Liver (tissue), 3 donors: ENCODE measurements at regions not wholly inside any gene's neighbourhood (a gene's known extent, or its start where the extent isn't known, plus 50 kb on each side); places are given as distances from the start of the nearest gene placed in this dataset.

Experiments
- JUND ChIP-seq, 2 donors: IDR thresholded peaks; 2 replicates each; pipeline ENCODE4 v1.6.1; 2016; ENCODE audit warnings: antibody characterized with exemption in 2 of 2
- SP1 ChIP-seq: IDR thresholded peaks from 2 replicates; pipeline ENCODE4 v1.6.1; 2018; ENCODE audit warnings: antibody characterized with exemption, mild to moderate bottlenecking
- YY1 ChIP-seq: IDR thresholded peaks from 2 replicates; pipeline ENCODE4 v1.6.1; 2016; ENCODE audit warnings: antibody characterized with exemption, mild to moderate bottlenecking
- TF ChIP-seq, protein P1 (sequence below): fragments of 150-350 bp; IDR thresholded peaks from 2 replicates; pipeline ENCODE4 v1.5.1; 2017; ENCODE audit warnings: improper control_type of control experiment, low read depth, low read length; ENCODE audit not compliant: missing input control
- TF ChIP-seq, protein P2 (sequence below): IDR thresholded peaks from 2 replicates; pipeline ENCODE4 v1.6.1; 2016; ENCODE audit warnings: antibody characterized with exemption
- TF ChIP-seq, protein P3 (sequence below): IDR thresholded peaks from 2 replicates; pipeline ENCODE4 v1.6.1; 2016; ENCODE audit warnings: antibody characterized with exemption, mild to moderate bottlenecking
- donor health status: healthy.
- donor health status: healthy.

DNA sequence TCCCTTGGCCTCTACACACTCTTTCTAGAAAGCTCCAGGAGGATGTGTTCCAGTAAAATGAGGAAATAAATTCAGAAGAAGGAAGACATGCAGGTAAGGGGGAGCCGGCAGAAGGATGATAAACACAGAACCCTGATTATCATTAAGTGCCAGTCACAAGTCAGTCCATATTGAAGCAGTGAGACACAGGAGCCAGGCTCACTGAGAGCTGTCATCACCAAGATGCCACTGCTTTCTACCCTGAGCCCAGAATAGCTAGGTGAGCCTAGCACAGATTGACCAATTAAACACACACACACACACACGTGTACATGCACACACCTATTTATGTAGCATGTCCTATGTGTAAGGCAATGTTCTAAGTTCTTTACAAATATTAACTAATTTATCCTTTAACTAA, 211.4 kb upstream of the IPO5 start:
- TF ChIP-seq, protein P1, sequence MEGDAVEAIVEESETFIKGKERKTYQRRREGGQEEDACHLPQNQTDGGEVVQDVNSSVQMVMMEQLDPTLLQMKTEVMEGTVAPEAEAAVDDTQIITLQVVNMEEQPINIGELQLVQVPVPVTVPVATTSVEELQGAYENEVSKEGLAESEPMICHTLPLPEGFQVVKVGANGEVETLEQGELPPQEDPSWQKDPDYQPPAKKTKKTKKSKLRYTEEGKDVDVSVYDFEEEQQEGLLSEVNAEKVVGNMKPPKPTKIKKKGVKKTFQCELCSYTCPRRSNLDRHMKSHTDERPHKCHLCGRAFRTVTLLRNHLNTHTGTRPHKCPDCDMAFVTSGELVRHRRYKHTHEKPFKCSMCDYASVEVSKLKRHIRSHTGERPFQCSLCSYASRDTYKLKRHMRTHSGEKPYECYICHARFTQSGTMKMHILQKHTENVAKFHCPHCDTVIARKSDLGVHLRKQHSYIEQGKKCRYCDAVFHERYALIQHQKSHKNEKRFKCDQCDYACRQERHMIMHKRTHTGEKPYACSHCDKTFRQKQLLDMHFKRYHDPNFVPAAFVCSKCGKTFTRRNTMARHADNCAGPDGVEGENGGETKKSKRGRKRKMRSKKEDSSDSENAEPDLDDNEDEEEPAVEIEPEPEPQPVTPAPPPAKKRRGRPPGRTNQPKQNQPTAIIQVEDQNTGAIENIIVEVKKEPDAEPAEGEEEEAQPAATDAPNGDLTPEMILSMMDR = no peak
- TF ChIP-seq, protein P2, sequence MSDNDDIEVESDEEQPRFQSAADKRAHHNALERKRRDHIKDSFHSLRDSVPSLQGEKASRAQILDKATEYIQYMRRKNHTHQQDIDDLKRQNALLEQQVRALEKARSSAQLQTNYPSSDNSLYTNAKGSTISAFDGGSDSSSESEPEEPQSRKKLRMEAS = no peak
- TF ChIP-seq SP1 (no peak), YY1 (no peak), JUND (IDR thresholded peaks at IDR 0.05) (no peak)
- TF ChIP-seq, protein P3, sequence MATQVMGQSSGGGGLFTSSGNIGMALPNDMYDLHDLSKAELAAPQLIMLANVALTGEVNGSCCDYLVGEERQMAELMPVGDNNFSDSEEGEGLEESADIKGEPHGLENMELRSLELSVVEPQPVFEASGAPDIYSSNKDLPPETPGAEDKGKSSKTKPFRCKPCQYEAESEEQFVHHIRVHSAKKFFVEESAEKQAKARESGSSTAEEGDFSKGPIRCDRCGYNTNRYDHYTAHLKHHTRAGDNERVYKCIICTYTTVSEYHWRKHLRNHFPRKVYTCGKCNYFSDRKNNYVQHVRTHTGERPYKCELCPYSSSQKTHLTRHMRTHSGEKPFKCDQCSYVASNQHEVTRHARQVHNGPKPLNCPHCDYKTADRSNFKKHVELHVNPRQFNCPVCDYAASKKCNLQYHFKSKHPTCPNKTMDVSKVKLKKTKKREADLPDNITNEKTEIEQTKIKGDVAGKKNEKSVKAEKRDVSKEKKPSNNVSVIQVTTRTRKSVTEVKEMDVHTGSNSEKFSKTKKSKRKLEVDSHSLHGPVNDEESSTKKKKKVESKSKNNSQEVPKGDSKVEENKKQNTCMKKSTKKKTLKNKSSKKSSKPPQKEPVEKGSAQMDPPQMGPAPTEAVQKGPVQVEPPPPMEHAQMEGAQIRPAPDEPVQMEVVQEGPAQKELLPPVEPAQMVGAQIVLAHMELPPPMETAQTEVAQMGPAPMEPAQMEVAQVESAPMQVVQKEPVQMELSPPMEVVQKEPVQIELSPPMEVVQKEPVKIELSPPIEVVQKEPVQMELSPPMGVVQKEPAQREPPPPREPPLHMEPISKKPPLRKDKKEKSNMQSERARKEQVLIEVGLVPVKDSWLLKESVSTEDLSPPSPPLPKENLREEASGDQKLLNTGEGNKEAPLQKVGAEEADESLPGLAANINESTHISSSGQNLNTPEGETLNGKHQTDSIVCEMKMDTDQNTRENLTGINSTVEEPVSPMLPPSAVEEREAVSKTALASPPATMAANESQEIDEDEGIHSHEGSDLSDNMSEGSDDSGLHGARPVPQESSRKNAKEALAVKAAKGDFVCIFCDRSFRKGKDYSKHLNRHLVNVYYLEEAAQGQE = no peak
